GM03348 (cell line): ENCODE measurements at regions not wholly inside any gene's neighbourhood (a gene's known extent, or its start where the extent isn't known, plus 50 kb on each side); places are given as distances from the start of the nearest gene placed in this dataset.
A peak's percentile ranks its signal among the peaks of the same experiment; 100 is the strongest.
"Not testable (repeated sequence)": the region's sequence is repeated elsewhere in the genome, so short reads cannot be mapped to it uniquely, and the experiment has no call there.

Experiments
- DNase-seq: peaks from one replicate; pipeline ENCODE4 v3.0.0; 2012; ENCODE audit warnings: low spot score

DNA sequence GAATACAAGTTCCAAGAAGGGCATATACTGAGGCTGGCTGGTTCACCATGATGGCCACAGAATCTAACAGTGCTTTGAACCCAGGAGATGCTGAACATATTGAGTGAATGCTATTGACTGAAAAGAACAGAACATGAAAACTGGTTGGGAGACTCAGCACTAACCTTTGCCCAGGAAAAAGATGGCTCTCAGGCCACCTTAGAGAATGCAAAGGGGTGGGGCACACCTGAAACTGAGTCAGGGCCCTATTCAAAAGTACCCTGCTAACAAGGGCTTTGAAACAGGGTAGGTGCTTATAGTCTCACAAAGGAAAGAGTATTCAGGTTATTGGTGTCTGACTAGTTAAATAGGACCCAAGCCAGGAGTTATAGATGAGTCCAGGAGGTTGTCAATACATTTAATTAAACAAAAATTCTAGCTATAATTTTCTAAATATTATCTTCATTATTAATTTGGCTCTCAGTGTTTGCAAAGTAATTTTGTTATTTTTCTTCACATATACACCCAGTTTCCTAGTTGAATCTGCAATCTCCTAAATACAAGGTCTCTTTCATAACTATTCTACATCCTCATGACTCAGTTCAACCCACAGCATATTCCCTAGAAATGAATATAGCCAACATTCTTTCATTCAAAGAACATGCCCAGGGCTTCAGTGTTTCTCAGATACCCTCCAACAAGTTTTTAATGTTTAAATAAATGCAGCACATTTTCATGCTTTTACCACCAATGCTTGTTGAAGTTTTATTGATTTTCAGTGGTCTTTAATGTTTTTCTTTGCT is 144.2 kb upstream of the RAPGEF2 start:
- DNase-seq, result peak; percentile 5

DNA sequence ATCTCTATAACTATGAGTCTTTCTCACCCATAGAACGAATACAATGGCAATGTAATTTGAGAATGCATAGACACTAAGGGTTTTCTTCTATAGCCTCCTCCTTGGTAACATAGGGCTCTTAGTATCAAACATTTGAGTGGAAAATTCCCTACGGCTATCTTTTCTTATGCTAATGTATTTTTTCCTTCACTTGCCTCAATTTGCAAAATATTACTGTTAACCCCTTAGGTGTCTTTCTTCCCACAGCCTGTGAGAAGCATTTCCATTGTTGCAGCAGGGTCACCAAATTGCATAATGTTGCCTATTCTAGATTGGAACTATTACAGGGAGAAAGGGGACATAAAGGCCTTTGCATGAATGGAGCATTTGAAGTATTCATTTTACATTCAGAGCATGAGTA is 140.5 kb upstream of the RAPGEF2 start:
- no peak for DNase-seq

DNA sequence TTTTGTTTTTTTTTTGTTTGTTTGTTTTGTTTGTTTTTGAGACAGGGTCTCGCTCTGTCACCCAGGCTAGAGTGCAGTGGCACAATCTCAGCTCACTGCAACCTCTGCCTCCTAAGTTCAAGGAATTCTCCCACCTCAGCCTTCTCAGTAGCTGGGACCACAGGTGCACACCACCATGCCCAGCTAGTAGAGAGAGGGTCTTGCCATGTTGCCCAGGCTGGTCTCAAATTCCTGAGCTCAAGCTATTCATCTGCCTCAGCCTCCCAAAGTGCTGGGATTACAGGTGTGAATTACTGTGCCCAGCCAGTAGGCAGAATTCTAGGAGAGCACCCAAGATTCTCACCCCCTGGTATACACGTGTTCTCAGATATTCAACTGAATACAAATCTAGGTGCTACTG is 139.6 kb upstream of the RAPGEF2 start:
- DNase-seq, result not testable (repeated sequence)

DNA sequence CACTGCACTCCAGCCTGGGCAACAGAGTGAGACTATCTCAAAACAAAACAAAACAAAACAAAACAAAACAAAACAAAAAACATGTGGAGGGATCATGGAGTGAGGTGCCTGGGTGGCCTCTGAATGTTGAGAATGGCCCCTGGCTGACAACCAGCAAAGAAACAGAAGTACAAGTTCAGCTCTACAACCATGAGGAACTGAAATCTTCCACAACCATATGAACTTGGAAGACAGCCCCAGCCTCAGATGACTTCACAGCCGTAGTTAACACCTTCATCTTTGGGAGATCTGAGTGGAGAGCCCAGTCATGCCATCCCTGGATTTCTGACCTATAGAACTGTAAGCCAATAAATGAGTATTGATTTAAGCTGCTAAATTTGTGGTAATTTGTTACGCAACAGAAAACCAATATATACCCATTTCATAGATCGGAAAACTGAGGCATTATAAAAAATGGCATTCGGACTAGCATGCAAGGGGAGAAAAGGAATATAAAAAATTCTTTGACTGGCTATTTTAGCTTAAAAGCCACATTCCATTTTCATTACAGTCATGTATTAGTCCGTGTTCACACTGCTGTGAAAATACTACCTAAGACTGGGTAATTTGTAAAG is 138.7 kb upstream of the RAPGEF2 start:
- DNase-seq, result no peak

DNA sequence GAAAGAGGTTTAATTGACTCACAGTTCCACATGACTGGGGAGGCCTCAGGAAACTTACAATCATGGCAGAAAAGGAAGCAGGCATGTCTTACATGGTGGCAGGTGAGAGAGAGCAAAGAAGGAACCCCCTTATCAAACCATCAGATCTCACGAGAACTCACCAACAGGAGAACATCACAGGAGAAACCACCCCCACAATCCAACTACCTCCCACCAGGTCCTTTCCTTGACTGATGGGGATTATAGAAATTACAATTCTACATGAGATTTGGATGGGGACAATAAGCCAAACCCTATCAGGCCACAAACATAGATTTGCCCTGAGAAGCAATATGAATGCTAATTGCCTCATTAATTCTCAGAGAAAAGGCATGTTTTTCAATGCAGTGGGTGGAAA is 138.2 kb upstream of the RAPGEF2 start:
- no peak for DNase-seq

DNA sequence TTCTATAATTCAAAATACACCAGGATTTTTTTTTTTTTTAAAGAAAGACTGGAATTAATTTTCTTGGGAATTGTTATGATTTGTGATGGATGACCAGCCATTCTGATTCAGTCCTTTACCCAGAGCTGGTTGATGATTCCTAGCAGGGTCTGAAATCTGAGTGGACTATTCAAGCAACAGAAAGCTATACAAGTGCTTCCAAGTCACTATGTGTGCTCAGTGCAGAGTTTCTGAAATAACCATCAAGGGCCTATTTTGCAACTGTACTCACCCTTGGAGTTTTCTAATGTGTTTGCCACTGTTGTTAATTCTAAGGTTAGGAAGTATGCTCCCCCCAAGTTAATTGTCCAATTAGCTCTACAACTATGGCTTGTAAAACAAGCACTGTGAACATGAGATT is 137.7 kb upstream of the RAPGEF2 start:
- DNase-seq, result no peak

DNA sequence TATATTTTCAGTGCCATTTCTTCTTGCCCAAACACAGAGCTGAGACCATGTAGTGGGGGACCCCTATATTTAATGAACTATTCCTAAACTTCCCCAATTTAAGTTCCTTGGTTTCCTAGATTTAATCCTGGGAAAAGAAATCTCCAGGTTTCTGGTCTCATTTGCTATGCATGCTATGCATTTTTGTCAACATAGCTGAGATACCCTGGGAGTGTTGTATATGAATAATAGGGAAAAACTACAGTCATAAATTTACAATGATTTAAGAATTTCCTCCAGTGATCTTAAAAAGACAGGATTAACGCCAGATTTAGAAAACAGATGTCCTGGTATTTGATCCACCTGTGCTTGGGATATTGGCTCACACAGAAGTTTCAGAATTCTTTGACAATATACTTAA is 136.8 kb upstream of the RAPGEF2 start:
- no peak for DNase-seq

DNA sequence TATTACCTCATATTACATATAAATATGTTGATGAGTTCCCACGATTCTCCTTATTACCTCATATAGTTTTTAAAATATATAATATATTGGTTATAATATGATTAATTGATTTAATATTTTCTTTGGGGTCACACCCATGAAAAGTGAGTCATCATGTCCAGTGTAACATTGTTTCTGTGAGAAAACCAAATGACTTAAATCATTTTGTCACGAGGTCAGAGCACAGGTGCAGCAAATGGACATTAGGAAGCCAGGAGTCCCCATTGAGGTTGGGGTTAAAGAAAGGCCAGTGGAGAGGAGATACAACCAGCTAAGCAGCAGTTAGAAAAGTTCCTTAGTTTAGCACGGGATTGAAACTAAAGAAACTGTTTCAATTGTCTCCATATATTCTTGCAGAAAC is 133.9 kb upstream of the RAPGEF2 start:
- DNase-seq, result no peak

DNA sequence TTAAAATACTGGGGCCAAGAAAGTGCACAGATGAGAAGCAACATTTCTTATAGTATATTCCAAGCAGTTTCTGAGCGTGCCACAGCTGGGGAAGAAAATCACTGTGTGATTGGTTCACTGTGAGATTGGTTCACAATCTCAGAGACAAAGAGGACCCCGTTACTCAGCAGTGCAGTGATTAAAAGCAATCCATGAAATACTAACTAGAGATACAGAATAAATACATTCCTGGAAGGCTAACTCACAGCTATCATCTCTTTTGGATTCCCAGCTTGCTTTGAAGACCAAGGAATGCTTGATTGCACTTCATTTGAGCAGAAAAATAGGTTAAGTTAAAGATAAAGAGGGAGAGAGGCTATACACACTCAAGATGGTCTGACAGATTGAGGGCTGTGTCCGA is 132.1 kb upstream of the RAPGEF2 start:
- DNase-seq, result no peak

DNA sequence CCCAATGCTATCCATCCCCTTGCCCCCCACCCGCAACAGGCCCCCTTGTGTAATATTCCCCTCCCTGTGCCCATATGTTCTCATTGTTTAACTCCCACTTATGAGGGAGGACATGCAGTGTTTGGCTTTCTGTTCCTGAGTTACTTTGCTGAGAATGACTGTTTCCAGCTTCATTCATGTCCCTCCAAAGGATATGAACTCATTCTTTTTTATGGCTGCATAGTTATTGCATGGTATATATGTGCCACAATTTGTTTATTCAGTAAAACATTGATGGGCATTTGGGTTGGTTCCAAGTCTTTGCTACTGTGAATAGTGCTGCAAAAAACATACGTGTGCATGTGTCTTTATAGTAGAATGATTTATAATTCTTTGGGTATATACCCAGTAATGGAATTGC is 128.4 kb upstream of the RAPGEF2 start:
- not testable (repeated sequence) for DNase-seq

DNA sequence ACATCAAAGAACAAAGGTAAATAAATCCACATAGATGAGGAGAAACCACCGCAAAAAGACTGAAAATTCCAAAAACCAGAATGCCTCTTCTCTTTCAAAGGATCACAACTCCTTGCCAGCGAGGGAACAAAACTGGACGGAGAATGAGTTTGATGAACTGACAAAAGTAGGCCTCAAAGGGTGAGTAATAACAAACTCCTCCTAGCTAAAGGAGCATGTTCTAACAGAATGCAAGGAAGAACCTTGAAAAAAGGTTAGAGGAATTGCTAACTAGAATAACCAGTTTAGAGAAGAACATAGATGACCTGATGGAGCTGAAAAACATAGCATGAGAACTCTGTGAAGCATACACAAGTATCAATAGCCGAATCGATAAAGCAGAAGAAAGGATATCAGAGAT is 122.2 kb upstream of the RAPGEF2 start:
- not testable (repeated sequence) for DNase-seq

DNA sequence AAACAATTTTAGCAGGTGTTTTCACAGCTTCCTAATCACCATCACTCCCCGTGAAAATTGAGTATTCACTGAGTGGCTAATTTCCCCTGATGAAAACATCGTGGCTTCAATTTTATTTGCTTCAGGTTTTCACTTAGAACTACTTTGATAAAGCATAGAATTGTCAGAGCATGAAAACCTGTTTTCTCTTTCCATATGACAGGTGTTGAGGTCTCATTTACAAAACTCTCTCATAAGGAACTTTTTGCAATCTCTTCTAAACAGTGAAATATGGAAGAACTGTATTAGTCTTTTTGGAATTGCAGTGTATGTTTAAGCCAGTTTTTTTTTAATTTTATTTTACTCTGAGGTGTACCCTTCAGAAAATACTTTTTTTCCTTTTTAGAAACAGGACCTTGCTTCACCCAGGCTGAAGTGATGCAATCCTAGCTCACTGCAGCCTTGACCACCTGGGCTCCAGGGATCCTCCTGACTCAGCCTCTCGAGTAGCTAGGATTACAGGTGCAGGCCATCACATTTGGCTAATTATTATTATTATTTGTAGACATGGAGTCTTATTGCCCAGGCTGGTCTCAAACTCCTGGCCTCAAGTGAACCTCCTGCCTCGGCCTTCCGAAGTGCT is 111.2 kb upstream of the RAPGEF2 start:
- no peak for DNase-seq

DNA sequence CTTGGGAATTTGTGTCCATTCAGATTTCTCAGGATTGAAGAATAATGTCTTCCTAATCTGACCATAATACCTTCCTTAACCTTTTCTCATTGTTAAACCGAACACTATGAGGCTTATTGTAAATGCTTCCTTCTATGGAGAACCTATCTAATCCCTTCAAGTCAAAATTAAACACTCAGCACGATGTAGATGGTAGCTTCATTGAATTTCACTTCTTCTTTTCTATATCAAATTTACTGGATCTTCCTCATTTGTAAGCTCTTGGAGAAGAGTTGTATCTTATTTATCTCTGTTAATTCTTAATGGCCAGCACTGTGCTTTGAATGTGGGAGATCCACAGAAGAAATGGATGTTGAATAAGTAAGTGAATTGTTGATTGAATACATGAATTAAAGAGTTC is 109.0 kb upstream of the RAPGEF2 start:
- DNase-seq, result no peak

DNA sequence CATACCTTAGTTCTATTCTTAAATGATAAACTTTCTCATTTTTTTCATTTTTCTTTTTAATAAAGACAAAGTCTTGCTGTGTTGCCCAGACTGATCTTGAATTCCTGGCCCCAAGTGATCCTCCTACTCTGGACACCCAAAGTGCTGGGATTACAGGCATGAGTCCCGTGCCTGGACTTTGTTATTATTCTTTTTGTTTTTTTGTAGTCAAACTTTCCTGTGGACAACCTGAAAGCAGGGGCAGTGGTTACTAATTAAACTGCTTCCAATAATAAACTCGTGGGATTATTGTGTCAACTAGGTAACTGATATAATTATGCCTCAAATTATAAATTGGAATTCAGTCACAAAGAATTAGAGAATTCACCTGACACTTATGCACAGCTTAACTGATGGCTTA is 107.8 kb upstream of the RAPGEF2 start:
- DNase-seq, result no peak

DNA sequence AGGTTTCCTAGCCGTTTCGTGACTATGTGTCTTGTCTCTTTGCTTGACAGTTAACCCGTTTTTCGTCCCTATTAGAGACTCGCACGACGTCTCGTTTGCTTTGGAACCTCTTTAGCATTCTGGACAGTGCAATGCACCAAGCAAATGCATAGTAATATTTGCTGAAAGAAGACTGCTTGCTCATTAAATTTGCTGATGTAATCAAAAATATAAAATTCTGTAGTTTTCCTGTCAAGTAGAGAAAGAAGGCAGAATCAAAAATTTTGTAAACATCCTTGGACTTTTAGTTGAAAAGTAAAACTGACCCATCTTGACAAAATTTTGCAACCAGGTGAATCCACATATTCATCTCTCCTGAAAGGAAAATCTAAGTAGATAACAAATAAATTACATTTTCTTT is 106.9 kb upstream of the RAPGEF2 start:
- no peak for DNase-seq

DNA sequence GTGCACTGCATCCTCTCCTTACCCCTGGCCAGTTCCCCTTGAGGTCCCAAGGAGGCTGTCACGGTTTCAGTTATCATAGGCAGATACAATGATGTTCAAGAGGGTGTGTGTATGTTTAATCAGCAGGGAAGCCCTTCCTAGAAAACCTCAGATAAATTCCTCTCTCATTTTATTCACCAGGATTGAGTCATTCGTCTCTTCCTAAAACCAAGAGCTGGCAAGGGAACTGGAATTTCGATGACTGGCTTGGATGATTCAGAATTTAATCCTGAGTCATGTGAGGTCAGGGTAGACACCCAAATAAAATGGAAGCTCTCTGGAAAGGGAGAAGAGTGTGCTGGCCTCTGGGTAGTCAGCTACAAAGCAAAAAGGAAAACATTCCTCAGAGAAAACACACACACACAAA is 106.2 kb upstream of the RAPGEF2 start:
- DNase-seq, result peak; percentile 85

DNA sequence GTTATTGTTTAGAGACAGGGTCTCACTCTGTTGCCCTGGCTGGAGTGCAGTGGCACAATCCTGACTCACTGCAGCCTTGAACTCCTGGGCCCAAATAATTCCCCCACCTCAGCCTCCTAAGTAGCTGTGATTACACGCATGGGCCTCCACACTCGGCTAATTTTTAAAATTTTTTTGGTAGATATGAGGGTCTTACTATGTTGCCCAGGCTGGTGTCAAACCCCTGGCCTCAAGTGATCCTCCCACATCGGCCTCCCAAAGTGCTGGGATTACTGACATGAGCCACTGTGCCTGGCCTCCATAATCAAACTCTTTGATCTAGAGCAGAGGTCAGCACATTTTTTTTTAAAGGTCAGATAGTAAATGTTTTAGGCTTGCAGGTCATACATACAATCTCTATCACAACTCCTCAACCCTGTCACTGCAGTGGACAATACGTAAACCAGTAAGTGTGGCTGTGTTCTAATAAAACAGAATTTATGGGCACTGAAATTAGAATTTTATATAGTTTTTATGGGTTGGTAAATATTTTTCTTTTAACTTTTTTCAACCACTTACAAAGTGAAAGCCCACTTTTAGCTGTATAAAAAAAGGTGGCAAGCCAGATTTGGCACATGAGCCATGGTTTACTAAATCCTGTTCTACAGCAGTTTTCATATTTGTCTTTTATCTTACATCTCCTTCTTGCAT is 105.1 kb upstream of the RAPGEF2 start:
- no peak for DNase-seq

DNA sequence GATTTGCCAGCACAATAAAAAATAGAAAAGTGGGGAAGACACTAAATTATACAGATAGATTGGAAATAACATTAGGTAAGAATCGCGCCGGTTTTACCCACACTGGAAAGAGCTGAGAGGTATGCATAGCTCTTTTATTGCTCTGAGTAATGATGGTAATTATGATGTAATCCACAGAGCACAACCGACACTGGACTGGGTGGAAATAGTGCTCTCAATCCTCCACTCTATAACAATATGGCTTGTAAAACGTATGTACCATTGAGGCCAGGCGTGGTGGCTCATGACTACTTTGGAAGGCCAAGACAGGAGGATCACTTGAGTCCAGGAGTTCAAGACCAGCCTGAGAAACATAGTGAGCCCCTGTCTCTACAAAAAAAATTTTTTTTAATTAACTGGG is 104.3 kb upstream of the RAPGEF2 start:
- peak; percentile 48 for DNase-seq

DNA sequence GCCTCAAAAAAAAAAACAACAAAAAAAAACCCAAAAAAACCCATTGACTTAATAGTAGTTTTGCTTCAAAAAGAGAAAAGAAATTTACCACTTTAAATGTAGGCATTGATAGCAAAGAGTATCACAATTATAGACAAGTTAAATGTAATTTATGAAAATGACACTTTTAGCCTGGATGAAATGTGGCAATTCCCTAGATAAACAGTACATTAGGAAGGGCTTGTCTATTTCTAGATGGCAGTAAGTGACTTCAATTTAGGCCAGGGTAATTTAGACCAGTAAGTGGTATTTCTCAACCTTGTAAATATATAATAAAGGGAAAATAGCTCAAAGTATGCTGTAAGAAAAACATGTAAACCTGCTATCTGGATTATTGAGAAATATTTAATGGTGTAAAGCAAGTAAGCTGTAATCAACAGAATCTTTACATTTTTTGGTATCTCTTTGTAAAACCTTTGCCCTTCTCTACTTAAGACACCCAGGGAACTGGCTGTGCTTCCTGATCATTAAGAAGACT is 103.7 kb upstream of the RAPGEF2 start:
- DNase-seq, result no peak

DNA sequence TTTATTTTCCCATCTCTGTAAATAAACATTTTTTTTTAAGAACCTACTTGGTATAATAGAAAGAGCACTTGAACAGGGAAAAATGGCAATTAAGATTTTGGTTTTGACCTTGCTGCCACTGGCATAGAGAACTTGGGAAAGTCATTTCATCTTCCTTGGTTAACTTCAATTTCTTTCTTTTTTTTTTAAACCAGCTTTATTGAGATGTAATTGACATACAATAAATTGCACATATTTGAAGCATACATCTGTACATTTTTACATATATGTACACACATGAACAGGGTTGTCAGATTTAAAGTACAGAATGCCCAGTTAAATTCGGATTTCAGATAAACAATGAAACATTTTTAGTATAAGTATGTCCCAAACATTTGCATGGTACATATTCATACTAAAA is 103.0 kb upstream of the RAPGEF2 start:
- no peak for DNase-seq

DNA sequence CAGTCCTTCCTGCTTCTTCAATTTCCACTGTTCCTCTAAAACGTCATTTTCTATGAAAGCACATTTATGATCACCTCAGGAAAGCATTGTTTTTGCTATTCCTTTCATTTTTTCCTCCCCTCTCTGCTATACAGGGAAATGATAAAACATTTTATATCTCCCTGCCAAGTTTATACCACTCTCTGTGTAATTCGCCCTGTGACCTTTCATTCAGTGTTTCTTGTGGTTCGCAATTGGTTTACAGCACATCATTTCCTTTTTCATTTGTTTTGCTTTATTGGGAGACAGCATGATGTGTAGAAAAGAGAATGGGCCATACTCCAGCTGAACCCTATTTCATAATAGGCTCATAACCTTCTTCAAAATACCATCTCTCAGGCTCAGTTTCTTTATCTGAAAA is 99.9 kb upstream of the RAPGEF2 start:
- DNase-seq, result no peak

DNA sequence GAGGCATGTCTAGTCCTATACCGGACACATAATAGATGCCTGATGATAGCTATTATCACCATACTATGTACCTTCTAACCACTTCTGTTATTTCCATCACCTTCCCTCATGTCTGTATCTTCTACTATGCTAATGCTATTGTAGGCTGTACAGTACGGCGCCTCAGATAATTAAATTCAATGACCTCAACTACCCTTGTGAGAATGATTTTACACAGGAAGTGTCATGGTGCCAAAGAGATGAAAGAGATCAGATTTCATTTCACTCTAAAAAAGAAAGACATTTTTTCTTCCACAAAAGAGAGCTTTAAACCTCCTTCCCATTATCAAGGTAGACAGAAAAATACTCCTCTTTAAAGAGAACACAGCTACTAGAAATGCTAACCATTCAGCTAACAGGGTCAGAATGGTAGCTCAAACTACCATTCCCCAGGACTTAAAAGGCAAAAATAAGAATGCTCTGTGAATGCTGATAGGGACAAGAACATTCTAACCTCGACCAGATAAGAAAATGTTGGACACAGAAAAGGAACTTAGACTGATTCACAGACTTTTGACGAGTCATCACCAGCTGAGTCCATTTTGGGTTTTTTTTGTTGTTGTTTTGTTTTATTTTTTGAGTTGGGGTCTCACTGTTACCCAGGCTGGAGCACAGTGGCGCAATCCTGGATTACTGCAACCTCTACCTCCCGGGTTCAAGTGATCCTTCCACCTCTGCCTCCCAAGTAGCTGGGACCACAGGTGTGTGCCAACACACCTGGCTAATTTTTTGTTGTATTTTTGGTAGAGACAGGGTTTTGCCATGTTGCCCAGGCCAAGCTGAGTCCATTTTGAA is 99.2 kb upstream of the RAPGEF2 start:
- DNase-seq, result no peak
